ENCODE measurements at regions not wholly inside any gene's neighbourhood (a gene's known extent, or its start where the extent isn't known, plus 50 kb on each side); places are given as distances from the start of the nearest gene placed in this dataset.

GRCh38 chr10:107481224-107481623, 316.7 kb upstream of the SORCS1 start:
- ATAC-seq, result no peak
- Histone ChIP-seq H3K9me2 (replicated peaks; ENCODE audit: low read length) (no peaks in the 10 kb centered on the region), H3K27ac (ENCODE audit: low read length) (no peak overlapping the region), H3K4me2 (ENCODE audit: low read length) (no peak overlapping the region), H4K20me1 (ENCODE audit: low read length) (no peaks in the 10 kb centered on the region), H3K36me3 (ENCODE audit: low read depth, low read length) (no peaks in the 10 kb centered on the region), H3F3A (ENCODE audit: low read length, unreplicated experiment) (no peaks in the 10 kb centered on the region), H3K9me3 (ENCODE audit: low read length) (no peaks in the 10 kb centered on the region), H3K27me3 (ENCODE audit: low read length) (no peaks in the 10 kb centered on the region), H3K4me3 (ENCODE audit: low read length) (no peak overlapping the region), H2AFZ (ENCODE audit: low read length) (no peak overlapping the region), H3K9ac (ENCODE audit: low read length) (no peak overlapping the region), H3K79me2 (ENCODE audit: low read length) (no peaks in the 10 kb centered on the region), H3K4me1 (ENCODE audit: insufficient read depth, low read length) (no peaks in the 10 kb centered on the region)
- TF ChIP-seq CTCF (conservative IDR thresholded peaks at IDR 0.05; ENCODE audit: low read depth, low read length) (no peak), EZH2 (IDR thresholded peaks at IDR 0.05; ENCODE audit: low read length, unreplicated experiment) (no peak), EZH2phosphoT487 (IDR thresholded peaks at IDR 0.05; ENCODE audit: borderline replicate concordance, low read length) (no peak)
- CTCF ChIA-PET, result no interaction called here
- POLR2A ChIA-PET (ENCODE audit: unreplicated experiment), result no interaction called here
- no peak for DNase-seq
- no TSS peak for BruUV-seq (replicated peaks)
- intact Hi-C loops (cut with micrococcal nuclease), result no loop called here

GRCh38 chr10:107480781-107481180, 316.3 kb upstream of the SORCS1 start:
- no peak for ATAC-seq
- Histone ChIP-seq H3K9me2 (replicated peaks; ENCODE audit: low read length) (no peaks in the 10 kb centered on the region), H3K4me3 (ENCODE audit: low read length) (no peak overlapping the region), H4K20me1 (ENCODE audit: low read length) (no peaks in the 10 kb centered on the region), H3K4me1 (ENCODE audit: insufficient read depth, low read length) (no peaks in the 10 kb centered on the region), H3K9ac (ENCODE audit: low read length) (no peak overlapping the region), H3K79me2 (ENCODE audit: low read length) (no peaks in the 10 kb centered on the region), H3K27ac (ENCODE audit: low read length) (no peak overlapping the region), H2AFZ (ENCODE audit: low read length) (no peak overlapping the region), H3K36me3 (ENCODE audit: low read depth, low read length) (no peaks in the 10 kb centered on the region), H3K4me2 (ENCODE audit: low read length) (no peak overlapping the region), H3K27me3 (ENCODE audit: low read length) (no peaks in the 10 kb centered on the region), H3F3A (ENCODE audit: low read length, unreplicated experiment) (no peaks in the 10 kb centered on the region), H3K9me3 (ENCODE audit: low read length) (no peaks in the 10 kb centered on the region)
- intact Hi-C loops (cut with micrococcal nuclease), result no loop called here
- no peak for DNase-seq
- BruUV-seq (replicated peaks), result no TSS peak
- CTCF ChIA-PET, result no interaction called here
- POLR2A ChIA-PET (ENCODE audit: unreplicated experiment), result no interaction called here
- TF ChIP-seq EZH2 (IDR thresholded peaks at IDR 0.05; ENCODE audit: low read length, unreplicated experiment) (no peak), EZH2phosphoT487 (IDR thresholded peaks at IDR 0.05; ENCODE audit: borderline replicate concordance, low read length) (no peak), CTCF (conservative IDR thresholded peaks at IDR 0.05; ENCODE audit: low read depth, low read length) (no peak)

GRCh38 chr10:107477266-107477665, 312.8 kb upstream of the SORCS1 start:
- CTCF ChIA-PET, result no interaction called here
- TF ChIP-seq EZH2 (IDR thresholded peaks at IDR 0.05; ENCODE audit: low read length, unreplicated experiment) (no peak), EZH2phosphoT487 (IDR thresholded peaks at IDR 0.05; ENCODE audit: borderline replicate concordance, low read length) (no peak), CTCF (conservative IDR thresholded peaks at IDR 0.05; ENCODE audit: low read depth, low read length) (no peak)
- no peaks in the 10 kb centered on the region for H3F3A ChIP-seq (ENCODE audit: low read length, unreplicated experiment)
- H3K27me3 ChIP-seq (ENCODE audit: low read length), result no peaks in the 10 kb centered on the region
- POLR2A ChIA-PET (ENCODE audit: unreplicated experiment), result no interaction called here
- no peaks in the 10 kb centered on the region for H3K9me2 ChIP-seq (replicated peaks; ENCODE audit: low read length)
- no peak overlapping the region for H2AFZ ChIP-seq (ENCODE audit: low read length)
- H3K4me2 ChIP-seq (ENCODE audit: low read length), result no peak overlapping the region
- no peak overlapping the region for H3K9ac ChIP-seq (ENCODE audit: low read length)
- no peaks in the 10 kb centered on the region for H4K20me1 ChIP-seq (ENCODE audit: low read length)
- DNase-seq (no peak), ATAC-seq (no peak)
- H3K9me3 ChIP-seq (ENCODE audit: low read length), result no peaks in the 10 kb centered on the region
- H3K4me3 ChIP-seq (ENCODE audit: low read length), result no peak overlapping the region
- H3K4me1 ChIP-seq (ENCODE audit: insufficient read depth, low read length), result no peaks in the 10 kb centered on the region
- intact Hi-C loops (cut with micrococcal nuclease), result no loop called here
- no TSS peak for BruUV-seq (replicated peaks)
- no peaks in the 10 kb centered on the region for H3K79me2 ChIP-seq (ENCODE audit: low read length)
- H3K27ac ChIP-seq (ENCODE audit: low read length), result no peak overlapping the region
- no peaks in the 10 kb centered on the region for H3K36me3 ChIP-seq (ENCODE audit: low read depth, low read length)
